Adrenal gland (tissue), 9 donors: ENCODE measurements at regions not wholly inside any gene's neighbourhood (a gene's known extent, or its start where the extent isn't known, plus 50 kb on each side); places are given as distances from the start of the nearest gene placed in this dataset.
A peak's percentile ranks its signal among the peaks of the same experiment; 100 is the strongest.

Experiments
- DNase-seq, 7 donors: peaks; one replicate each; pipeline ENCODE4 v3.0.0-alpha.2; 2019 to 2020
- H3K27ac ChIP-seq, 5 donors: fragments of 200-600 bp; sonication (generic) in 4 of 5; 1 replicate in 3 of 5; 2 replicates in 2 of 5; pipeline versions ENCODE4 v1.5.1 to v1.8.0; 2016 to 2020; ENCODE audit warnings: mild to moderate bottlenecking in 1 of 5
- H3K27me3 ChIP-seq: fragments of 200-600 bp; 2 replicates; pipeline ENCODE4 v1.8.0; 2021
- H3K36me3 ChIP-seq, 2 donors: fragments of 200-600 bp; replicated peaks in 1 of 2; 1 replicate in 1 of 2; 2 replicates in 1 of 2; pipeline versions ENCODE4 v1.5.1 to v1.8.0; 2018 to 2022
- H3K4me1 ChIP-seq, 2 donors: fragments of 200-600 bp; replicated peaks in 1 of 2; 1 replicate in 1 of 2; 2 replicates in 1 of 2; pipeline versions ENCODE4 v1.5.1 to v1.8.0; 2018 to 2021
- H3K4me3 ChIP-seq, 4 donors: fragments of 200-600 bp; sonication (generic) in 3 of 4; one replicate each; pipeline ENCODE4 v1.5.1; 2016 to 2018
- H3K9me3 ChIP-seq, 3 donors: fragments of 200-600 bp; sonication (generic) in 1 of 3; replicated peaks in 1 of 3; 1 replicate in 2 of 3; 2 replicates in 1 of 3; pipeline versions ENCODE4 v1.5.1 to v1.8.0; 2016 to 2021
- CTCF ChIP-seq, 6 experiments: fragments of 450-650 bp in 4 of 6; fragments of 200-600 bp in 2 of 6; sonication (generic) in 1 of 6; IDR thresholded peaks; 1 replicate in 5 of 6; 2 replicates in 1 of 6; pipeline versions ENCODE4 v1.5.1 to v1.8.0; 2016 to 2021; ENCODE audit warnings: antibody characterized with exemption in 6 of 6, mild to moderate bottlenecking in 2 of 6, moderate library complexity in 1 of 6
- POLR2A ChIP-seq, 2 donors: fragments of 450-650 bp; IDR thresholded peaks; one replicate each; pipeline ENCODE4 v1.6.1; 2017; ENCODE audit warnings: antibody characterized with exemption in 2 of 2, mild to moderate bottlenecking in 2 of 2, moderate library complexity in 1 of 2
- WGBS, 4 donors: extraction: QIAGEN DNeasy Blood & Tissue Kit in 2 of 4; methylation state at CpG; one replicate each; pipeline versions ENCODE4 v1.1.5 to v1.1.7; 2013 to 2017; 5-methylcytosine and 5-hydroxymethylcytosine counted together
- intact Hi-C, 2 donors: fragments of 100-400 bp; cut with DNase I; formaldehyde crosslinking; loops; one replicate each; pipeline versions ENCODE4 v1.14.1 to v1.15.0; 2022 to 2023
- donor health status: healthy with polysubstance abuse.
- donor health status: Bipolar disorder and iron deficiency.
- donor health status: DM: yes; HTN: yes; CAD: no.
- donor health status: DM: no; HTN: no; CAD: no.
- donor health status: DM: no; HTN: no; CAD: no.

- Histone ChIP-seq H3K9me3 (peaks cover 0 to 6% (median 0%) of the 10 kb centered on the region in 3 donors), H3K4me3 (no peak overlapping the region), H3K36me3 (no peaks in the 10 kb centered on the region), H3K4me1 (peaks cover 5 to 14% of the 10 kb centered on the region in 2 donors), H3K27me3 (no peaks in the 10 kb centered on the region), H3K27ac (no peak overlapping the region)
- intact Hi-C loops: no loop called here
- WGBS, 4 donors: 85 to 93% (median 93%) methylated on average over 3 of the region's 3 CpGs
- TF ChIP-seq CTCF (IDR thresholded peaks at IDR 0.05) (no peak), POLR2A (IDR thresholded peaks at IDR 0.05) (no peak)
- DNase-seq: no peak
Observed at GRCh38 chr9:106713206-106713605, 149.8 kb upstream of the ZNF462 start.

GRCh38 chr9:106716820-106717219, 146.1 kb upstream of the ZNF462 start:
- Histone ChIP-seq H3K27me3 (no peaks in the 10 kb centered on the region), H3K9me3 (no peaks in the 10 kb centered on the region), H3K36me3 (no peaks in the 10 kb centered on the region), H3K4me3 (no peak overlapping the region), H3K4me1 (peaks cover 0 to 8% of the 10 kb centered on the region in 2 donors), H3K27ac (no peak overlapping the region)
- 20 to 51% (median 30%) methylated on average over 1 of the region's 1 CpG for WGBS, 4 donors
- no peak for DNase-seq
- intact Hi-C loops: no loop called here
- TF ChIP-seq POLR2A (IDR thresholded peaks at IDR 0.05) (no peak), CTCF (IDR thresholded peaks at IDR 0.05) (no peak)

- TF ChIP-seq CTCF (IDR thresholded peaks at IDR 0.05): peak in 4 of 6 experiments; percentile 17 to 31 (median 23)
- TF ChIP-seq POLR2A (IDR thresholded peaks at IDR 0.05): no peak
- intact Hi-C loops: no loop called here
- H3K4me1 ChIP-seq: peaks cover 0 to 8% of the 10 kb centered on the region in 2 donors
- H3K27ac ChIP-seq: no peak overlapping the region
- H3K9me3 ChIP-seq: no peaks in the 10 kb centered on the region
- DNase-seq: peak in 6 of 7 donors; percentile 15 to 60 (median 29)
- 26 to 50% (median 43%) methylated on average over 2 of the region's 2 CpGs for WGBS, 4 donors
- H3K27me3 ChIP-seq: no peaks in the 10 kb centered on the region
- no peak overlapping the region for H3K4me3 ChIP-seq
- H3K36me3 ChIP-seq: no peaks in the 10 kb centered on the region
Observed at GRCh38 chr9:106717686-106718085, 145.3 kb upstream of the ZNF462 start.

- Histone ChIP-seq H3K27me3 (no peaks in the 10 kb centered on the region), H3K4me3 (no peak overlapping the region), H3K4me1 (peaks cover 0 to 8% of the 10 kb centered on the region in 2 donors), H3K36me3 (no peaks in the 10 kb centered on the region), H3K9me3 (no peaks in the 10 kb centered on the region), H3K27ac (no peak overlapping the region)
- no peak for DNase-seq
- intact Hi-C loops: no loop called here
- TF ChIP-seq POLR2A (IDR thresholded peaks at IDR 0.05): no peak
- no peak for TF ChIP-seq CTCF (IDR thresholded peaks at IDR 0.05)
Observed at GRCh38 chr9:106718936-106719335, 144.0 kb upstream of the ZNF462 start.
